ENCODE measurements at regions not wholly inside any gene's neighbourhood (a gene's known extent, or its start where the extent isn't known, plus 50 kb on each side); places are given as distances from the start of the nearest gene placed in this dataset.

DNA sequence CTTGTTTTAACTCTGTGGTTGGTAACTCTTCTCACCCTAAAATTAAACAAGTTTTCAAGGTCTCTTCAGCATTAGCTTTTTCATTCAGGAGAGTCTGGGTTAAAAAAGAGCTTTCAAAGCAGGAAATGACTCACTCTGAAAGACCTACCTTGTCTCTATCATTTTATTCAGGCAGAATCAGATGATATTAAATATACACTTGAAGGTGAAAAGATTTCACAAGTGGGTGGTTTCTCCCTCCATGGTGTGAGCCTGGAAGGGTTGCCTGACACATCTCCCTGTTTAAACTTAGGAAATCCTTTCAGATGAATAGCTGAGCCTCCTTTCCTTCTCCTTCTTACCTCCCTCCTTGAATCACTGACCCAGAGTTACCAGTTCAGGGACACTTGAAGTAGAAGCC, 1402.0 kb upstream of the PIK3C3 start:
- TF ChIP-seq, protein P1, sequence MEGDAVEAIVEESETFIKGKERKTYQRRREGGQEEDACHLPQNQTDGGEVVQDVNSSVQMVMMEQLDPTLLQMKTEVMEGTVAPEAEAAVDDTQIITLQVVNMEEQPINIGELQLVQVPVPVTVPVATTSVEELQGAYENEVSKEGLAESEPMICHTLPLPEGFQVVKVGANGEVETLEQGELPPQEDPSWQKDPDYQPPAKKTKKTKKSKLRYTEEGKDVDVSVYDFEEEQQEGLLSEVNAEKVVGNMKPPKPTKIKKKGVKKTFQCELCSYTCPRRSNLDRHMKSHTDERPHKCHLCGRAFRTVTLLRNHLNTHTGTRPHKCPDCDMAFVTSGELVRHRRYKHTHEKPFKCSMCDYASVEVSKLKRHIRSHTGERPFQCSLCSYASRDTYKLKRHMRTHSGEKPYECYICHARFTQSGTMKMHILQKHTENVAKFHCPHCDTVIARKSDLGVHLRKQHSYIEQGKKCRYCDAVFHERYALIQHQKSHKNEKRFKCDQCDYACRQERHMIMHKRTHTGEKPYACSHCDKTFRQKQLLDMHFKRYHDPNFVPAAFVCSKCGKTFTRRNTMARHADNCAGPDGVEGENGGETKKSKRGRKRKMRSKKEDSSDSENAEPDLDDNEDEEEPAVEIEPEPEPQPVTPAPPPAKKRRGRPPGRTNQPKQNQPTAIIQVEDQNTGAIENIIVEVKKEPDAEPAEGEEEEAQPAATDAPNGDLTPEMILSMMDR (conservative IDR thresholded peaks at IDR 0.05; ENCODE audit: low read length), result no peak
- TF ChIP-seq EZH2phosphoT487 (IDR thresholded peaks at IDR 0.05; ENCODE audit: borderline replicate concordance, low read depth, low read length), result no peak
